ACHN (cell line): ENCODE measurements at regions not wholly inside any gene's neighbourhood (a gene's known extent, or its start where the extent isn't known, plus 50 kb on each side); places are given as distances from the start of the nearest gene placed in this dataset.
"Not testable (repeated sequence)": the region's sequence is repeated elsewhere in the genome, so short reads cannot be mapped to it uniquely, and the experiment has no call there.

Experiments
- DNase-seq: peaks from one replicate; pipeline ENCODE4 v3.0.0-alpha.2; 2015
- in situ Hi-C: cut with HindIII; loops from 2 replicates; pipeline ENCODE4 v1.10.0; 2017; ENCODE audit warnings: low sequenced_read_pairs, low pct_ligation_motif_present, low pct_unique_long_range_greater_than_20kb

DNA sequence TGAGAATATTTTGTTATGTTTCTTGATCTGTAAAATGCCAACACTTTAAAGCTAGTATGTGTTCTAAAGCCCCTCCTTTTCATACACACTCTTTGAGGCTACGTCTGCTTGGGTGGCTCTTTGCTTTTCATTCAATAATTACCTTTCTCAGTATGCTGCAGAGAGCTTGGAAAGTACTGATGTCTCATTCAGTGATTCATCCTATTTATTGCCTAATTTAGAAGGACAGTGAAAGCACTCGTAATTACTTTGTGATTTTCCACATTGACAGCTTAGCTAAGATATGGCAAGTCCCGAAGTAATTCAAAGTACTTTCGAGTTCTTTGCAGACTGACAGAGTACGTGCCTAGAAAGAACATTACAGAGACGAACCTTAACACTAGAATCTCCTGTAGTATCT lies 57.2 kb downstream of the BMP15 start:
- in situ Hi-C loops = no loop called here
- peak; percentile 16 for DNase-seq

DNA sequence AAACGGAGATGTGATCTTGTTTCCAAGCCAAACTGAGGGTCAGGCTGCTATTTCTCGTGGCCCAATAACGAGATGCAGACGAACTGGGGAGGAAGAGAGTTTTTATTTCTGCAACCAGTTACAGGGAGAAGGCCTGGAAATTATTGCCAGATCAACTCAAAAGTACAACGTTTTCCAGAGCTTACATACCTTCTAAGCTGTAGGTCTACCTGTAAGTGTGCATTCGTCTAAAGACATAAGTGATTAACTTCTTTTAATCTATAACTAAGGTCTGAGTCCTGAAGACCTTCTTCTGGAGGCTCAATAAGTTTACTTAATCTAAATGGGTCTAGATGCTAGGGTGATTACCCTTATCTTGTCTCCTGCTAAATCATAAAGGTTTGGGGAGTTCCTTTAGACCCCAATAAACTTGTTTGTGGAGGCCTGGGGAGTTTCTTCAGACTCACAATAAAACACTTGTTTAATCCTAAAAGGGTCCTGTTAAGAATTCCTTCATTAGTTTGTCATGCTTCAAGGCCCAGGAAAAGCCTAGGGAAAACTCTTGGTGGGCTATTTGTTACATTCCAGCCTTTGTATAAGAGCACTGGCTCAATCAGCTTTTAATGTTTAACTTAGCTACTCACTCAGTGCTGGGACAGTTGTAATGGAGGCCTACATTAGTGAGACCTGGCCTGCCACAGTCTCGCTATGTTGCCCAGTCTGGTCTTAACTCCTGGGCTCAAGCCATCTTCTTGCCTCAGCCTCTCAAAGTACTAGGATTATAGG lies 58.5 kb downstream of the BMP15 start:
- in situ Hi-C loops = not testable (repeated sequence)
- DNase-seq = peak; percentile 75

DNA sequence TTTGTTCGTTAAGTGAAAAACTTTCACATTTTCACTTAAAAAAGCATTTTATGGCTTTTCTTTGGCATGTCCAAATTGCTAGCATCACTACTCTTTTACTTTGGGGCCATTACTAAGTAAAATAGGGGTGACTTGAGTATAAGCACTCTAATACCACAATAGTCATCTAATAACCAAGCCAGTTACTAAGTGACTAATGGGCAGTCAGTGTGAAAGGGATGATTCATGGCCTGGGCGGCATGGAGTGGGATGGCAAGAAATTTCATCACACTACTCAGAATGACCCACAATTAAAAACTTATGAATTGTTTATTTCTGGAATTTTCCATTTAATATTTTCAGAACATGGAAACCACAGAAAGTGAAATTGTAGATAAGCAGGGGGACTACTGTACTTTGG lies 60.9 kb downstream of the BMP15 start:
- DNase-seq = peak; percentile 66
- in situ Hi-C loops = no loop called here

DNA sequence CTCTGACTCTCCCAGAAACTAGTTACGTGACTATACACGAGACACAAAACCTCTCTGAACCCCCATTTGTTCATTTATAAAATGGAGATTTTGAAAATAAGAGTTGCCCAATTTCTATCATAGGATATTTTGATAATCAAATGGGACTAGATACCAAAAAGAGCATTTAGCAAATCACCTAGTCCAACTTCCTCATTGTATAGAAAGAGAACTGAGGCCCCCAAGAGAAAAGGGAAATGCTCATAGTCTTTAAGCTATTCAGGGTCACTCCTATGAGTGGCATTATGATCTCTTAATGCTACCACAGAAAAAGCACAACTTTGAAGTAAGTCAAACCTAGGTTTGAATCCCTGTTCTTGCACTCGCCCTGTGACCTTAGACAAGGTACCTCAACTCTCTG lies 62.7 kb downstream of the BMP15 start:
- no peak for DNase-seq
- in situ Hi-C loops = no loop called here

DNA sequence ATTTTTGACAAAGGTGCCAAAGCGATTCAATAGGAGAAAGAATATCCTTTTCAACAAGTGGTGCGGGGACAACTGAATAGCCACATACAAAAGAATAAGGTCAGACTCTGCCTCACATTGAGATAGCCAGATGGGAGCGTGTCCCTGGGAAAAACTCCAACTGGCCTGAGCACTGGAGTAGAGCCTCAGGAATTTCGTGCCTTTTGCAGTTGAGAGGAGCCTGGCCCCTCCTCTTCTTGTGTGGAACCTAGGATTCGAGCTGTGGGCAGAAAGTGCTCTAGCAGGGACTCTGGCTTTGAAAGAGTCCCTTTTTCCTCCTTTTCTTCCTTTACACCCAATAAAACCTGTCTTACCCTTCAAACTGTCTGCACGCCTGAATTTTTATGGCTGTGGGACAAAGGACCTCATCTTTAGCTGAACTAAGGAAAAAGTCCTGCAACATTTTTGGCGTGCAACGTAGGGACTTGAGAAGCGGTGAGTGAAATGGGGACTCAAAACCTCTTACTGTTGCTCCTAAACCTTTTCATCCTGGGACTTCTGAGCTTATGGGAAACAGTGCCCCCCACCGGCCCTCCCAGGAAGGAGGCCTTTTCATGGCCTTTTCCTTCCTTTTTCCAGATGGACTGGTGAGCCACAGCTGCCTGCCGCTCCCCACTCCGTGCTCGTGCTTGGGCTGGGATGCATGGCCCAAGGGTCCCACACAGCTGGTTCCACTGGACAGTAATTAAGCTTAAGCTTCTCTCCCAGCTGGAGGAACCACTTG lies 68.6 kb downstream of the BMP15 start:
- DNase-seq = no peak
- in situ Hi-C loops = no loop called here

DNA sequence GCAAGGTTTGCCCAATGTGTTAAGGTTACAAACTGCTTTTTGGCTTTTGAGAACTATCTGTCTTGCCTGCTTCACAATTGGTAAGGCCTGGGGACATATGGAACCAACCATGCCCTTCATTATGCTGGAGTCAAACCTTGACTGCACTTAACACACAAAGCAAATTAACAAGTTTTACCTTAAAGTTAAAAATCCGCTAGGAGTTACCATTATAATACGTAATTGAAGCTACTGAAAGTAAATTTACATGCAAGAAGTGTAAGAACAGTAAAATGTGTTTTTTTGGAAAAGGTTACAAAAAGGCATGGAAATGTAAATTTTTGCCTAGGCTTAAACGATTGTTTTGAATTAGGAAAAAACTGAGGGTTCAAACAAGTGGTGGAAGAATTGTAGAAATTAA lies 69.7 kb downstream of the BMP15 start:
- DNase-seq = no peak
- in situ Hi-C loops = no loop called here

DNA sequence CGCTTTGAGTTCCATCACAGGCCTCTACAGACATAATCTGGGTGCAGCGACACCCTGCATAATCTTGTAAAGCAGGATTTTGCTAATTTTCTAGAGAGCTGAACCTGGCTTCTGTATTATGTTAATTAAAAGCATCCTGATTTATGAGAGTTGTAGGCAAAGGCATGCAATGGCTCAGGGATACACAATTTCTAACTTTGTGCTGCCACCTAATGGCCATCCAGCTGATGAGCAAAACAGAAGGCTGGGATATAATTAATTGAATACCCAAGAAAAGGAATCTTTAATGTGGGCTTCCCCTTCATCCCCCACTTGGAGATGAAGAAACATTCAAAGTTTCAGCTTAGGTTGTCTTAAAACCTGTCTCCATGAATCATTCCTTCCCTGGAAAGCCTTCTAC lies 78.1 kb downstream of the BMP15 start:
- in situ Hi-C loops = no loop called here
- peak; percentile 41 for DNase-seq

DNA sequence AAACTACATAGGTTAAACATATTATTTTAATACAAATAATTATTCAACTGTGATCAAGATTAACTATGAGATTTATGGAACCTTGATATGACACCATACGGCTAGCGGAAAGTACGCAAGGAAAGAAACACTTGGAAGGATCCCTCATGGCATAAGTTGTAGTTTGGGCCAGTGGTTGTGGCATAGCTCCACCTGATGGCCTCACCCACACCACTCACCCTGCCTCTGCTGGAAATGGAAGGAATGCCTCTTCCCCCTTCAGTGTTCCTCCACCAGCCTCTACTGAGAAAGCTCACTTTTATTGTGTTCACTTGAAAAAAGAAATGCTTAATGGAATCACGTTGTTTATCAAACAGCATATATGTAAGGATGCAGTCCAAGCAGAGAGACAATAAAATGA lies 86.4 kb downstream of the BMP15 start:
- peak; percentile 17 for DNase-seq
- in situ Hi-C loops = no loop called here

DNA sequence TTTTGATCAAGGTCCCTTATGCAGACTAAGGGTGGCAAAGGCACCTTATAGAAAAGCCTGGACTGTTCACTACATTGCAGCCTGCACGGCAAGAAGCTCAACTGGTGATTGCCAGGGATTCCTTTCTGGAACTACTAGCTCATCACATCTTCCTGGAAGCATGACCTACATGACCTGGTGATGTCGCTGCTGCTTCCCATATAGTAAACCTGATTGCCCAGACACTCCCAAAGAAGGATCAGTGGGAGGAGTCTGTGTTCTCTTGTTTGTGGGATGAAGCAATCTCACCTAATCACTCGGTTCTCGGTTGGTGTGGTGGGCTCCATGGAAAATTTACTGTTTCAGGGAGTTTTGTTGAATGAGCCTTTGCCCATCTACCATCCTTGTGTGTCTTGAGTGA lies 89.8 kb downstream of the BMP15 start:
- in situ Hi-C loops, DNase-seq: not testable (repeated sequence)

DNA sequence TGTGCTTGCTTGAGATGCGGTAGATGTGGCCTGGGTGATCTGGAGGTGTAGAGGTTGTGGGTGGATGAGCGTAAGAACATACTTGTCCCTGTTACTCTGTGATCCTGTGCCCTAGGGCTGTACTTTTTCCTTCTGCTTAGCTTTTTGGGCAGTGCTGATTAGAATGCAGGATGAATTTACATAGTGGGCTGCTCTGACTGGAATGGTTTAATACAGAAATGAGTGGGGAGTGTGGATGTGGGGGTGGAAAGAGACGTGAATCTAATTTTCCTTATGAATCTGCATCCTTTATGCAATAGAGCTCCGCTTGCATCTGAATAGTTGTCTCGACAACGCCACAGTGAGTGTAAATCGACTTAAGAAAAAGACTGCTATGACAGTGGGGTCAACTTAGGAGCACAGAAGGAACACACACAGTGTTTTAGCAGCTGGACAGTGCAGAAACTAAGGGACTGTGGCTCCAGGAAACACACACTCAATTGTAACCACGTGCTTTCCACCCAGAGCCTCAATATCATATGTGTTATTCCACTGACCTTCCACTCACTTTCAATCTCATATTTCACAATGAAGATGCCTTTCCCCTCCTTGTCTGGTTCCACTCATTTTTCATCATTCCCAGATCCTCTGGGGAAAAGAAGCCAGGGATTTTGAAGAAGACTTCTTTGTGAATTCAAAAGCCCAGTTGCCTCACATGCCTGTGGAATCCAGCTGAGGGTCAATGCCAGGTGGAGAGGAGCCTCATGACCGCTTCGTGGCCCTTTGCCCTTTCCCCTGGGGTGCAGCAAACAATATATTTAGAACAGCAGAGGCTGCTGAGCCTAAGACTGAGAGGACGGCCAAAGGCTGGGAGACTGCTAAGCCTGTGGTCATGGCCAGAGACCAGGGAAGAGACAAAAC lies 91.4 kb downstream of the BMP15 start:
- in situ Hi-C loops, DNase-seq: not testable (repeated sequence)

DNA sequence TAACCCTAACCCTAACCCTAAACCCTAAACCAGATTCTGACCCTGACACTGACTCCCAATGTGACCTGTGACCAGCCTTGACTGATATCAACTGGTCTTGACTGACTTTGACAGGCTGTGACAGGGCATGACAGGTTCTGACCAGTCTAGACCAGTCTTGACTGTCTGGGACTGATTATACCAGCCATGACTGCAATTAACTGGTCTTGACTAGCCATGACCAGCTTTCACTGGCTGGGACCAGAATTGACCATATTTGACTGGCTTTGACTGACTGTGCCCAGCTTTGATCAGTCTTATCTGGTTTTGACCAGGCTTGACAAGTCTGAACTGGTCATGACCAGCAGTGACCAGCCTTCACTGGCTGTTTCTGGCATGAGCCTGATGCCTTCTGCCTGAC lies 95.5 kb downstream of the BMP15 start:
- in situ Hi-C loops = no loop called here
- DNase-seq = no peak

DNA sequence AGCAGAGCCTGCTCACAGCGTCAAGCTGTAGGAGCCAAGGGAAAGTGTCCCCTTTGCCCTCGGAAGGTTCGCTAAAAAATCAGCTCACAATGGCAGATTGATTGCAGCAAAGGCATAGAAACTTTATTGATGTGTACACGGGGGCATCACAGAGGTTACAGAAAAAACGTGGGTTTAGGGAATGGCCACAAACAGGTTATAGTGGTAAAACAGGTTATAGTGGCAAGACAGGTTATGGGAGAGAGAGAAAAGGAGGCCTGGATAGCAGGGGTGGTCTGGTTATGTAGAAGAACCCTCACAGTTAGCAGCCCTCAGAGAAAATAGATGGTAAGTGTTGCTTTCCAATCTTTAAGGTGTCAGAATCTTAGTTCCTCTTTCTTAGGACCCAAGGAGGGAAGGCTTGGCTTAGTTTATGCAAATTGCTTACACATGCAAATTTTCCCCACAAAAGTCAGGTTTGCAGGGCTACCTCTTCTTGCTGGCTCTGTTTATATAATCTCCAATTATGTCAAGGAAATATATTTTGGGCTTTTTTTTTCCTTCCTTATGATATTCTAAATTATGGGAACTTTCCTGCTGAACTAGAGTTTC lies 113.7 kb downstream of the BMP15 start:
- DNase-seq = no peak

DNA sequence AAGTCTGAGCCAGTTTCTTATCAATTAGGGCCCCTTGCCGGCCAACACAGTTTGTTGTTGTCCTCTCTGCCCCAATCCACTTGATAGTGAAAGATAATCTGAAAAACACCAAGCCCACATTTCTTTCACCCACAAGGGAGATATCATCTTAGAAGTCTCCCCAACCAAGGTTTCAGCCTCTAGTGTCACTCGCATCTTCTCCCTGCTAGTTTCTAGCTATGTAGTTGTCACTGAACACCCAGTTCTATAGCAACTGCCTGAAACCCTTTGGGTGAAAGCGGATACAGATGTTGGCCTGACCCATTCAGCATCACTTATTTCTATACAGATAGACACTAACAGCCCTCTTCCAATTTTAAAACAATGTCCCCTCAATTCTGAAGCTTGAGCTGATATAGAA lies 116.3 kb downstream of the BMP15 start:
- in situ Hi-C loops = no loop called here
- DNase-seq = no peak

More for the DNA sequence above, 113.7 kb downstream of the BMP15 start:
- in situ Hi-C loops = no loop called here

DNA sequence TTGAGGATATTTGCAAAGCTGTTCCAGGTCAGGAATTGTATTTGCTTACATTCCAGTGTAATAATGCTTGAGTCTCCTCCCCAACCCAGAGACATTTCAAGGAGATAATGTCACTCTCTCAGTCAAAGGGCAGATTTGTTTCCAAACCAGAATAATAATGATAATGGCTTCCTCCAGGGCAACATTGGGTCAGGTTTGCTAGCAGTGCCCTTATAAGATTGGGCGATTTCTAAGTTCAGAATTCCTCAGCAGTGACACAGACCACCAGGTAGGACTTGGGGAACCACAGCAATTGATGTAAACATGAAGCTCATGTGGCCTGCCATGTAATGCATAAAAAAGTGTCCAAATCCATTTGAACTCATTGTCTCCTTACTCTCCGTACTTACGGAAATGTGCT lies 125.2 kb downstream of the BMP15 start:
- in situ Hi-C loops = no loop called here
- no peak for DNase-seq

DNA sequence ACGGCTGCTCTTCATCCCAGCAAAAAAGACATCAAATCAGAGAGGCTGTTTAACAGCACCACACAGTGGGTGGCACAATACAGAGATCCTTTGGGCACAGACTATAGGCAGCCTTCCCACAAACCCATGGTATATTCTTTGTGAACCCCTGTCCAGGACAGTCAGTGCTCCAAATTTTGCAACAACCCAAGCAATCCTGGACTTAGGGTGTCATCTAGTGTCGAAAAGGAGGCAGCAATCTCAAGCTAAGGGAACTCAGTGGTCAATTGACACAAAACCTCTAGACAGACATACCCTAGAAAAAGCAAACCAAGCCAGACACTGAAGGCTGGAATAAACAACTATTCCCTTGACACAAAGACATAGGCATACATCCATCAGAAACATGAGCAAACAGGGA lies 137.4 kb downstream of the BMP15 start:
- in situ Hi-C loops = no loop called here
- no peak for DNase-seq

DNA sequence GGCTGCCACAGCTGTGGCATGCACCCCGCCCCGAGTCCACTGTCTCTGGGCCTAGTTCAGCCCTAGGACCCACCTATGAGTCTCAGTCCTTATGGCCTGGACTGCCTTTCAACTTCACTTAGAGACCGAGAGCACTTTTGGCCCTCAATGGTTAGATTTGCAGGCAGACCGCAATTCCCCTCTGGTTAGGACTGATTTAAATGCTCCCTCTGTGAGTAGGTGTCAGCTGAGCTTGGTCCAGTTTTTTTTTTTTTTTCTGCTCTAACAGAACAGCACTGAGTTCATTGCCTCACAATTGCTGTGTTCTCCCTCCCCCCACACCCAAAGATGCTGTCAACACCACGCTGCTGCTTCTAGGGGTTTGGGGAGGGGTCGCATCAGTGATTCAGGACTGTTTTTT lies 143.2 kb downstream of the BMP15 start:
- no peak for DNase-seq
- in situ Hi-C loops = no loop called here

DNA sequence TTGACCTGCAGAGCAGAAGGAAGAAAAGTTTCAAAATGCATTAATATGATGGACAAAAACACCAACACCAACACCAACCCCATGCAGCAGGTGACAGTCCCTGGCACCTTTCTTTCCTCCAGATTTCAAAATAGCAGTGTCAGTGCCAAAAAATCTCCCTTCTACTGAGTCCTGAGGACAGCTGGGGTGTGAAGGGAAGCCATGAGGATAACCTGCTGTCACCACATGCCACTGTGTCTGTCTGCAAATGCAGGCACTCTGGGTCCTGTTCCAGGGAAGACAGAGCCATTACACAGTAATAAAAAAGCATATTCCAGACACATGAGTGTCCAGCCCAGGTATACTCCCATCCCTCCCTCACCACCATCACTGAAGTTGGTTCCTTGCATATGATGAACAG lies 187.5 kb downstream of the BMP15 start:
- DNase-seq = no peak
- in situ Hi-C loops = no loop called here

DNA sequence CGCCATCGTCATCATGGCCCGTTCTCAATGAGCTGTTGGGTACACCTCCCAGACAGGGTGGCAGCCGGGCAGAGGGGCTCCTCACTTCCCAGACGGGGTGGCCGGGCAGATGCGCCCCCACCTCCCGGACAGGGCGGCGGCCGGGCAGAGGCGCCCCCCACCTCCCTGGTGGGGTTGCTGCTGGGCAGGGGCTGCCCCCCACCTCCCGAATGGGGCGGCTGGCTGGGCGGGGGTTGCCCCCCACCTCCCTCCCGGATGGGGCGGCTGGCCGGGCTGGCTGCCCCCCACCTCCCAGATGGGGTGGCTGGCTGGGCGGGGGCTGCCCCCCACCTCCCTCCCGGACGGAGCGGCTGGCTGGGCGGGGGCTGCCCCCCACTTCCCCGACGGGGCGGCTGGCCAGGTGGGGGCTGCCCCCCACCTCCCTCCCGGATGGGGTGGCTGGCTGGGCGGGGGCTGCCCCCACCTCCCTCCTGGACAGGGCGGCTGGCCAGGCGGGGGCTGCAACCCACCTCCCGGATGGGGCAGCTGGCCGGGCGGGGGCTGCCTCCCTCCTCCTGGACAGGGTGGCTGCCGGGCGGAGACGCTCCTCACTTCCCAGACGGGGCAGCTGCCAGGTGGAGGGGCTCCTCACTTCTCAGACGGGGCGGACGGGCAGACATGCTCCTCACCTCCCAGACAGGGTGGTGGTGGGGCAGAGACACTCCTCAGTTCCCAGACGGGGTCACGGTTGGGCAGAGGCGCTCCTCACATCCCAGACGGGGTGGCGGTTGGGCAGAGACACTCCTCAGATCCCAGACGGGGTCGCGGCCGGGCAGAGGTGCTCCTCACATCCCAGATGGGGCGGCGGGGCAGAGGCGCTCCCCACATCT lies 208.8 kb downstream of the BMP15 start:
- DNase-seq, in situ Hi-C loops: not testable (repeated sequence)
